ENCODE measurements at regions not wholly inside any gene's neighbourhood (a gene's known extent, or its start where the extent isn't known, plus 50 kb on each side); places are given as distances from the start of the nearest gene placed in this dataset.

DNA sequence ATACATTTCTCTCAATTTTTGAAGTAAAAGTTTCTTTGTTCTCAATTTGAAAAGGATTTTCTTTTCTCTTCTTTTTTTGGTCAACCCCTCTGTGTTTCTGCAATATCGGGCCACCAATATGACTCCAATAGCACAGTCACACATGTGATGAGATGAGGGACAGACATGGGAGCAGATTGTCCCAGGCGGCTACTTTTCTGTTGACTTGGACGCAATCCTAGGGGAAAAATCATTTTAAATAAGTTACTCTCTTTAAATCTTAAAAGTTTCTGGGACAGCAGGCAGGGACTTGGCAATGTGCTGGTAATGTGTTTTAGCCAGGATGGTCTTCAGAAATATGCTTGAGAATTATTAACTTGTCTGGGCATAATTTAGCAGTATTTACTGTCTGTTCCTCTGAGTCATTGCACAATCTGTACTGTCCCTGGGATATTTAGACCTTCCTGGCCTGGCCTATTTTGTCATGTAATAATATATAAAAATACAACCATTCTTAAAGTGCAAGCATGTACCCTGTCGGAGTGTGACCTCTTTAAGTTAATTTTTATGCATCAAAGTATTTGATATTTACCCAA, 388.5 kb upstream of the FANCL start:
- no peak for TF ChIP-seq POLR2A (IDR thresholded peaks at IDR 0.05)
- TF ChIP-seq, protein P1, sequence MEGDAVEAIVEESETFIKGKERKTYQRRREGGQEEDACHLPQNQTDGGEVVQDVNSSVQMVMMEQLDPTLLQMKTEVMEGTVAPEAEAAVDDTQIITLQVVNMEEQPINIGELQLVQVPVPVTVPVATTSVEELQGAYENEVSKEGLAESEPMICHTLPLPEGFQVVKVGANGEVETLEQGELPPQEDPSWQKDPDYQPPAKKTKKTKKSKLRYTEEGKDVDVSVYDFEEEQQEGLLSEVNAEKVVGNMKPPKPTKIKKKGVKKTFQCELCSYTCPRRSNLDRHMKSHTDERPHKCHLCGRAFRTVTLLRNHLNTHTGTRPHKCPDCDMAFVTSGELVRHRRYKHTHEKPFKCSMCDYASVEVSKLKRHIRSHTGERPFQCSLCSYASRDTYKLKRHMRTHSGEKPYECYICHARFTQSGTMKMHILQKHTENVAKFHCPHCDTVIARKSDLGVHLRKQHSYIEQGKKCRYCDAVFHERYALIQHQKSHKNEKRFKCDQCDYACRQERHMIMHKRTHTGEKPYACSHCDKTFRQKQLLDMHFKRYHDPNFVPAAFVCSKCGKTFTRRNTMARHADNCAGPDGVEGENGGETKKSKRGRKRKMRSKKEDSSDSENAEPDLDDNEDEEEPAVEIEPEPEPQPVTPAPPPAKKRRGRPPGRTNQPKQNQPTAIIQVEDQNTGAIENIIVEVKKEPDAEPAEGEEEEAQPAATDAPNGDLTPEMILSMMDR (IDR thresholded peaks at IDR 0.05), result no peak

All from Peyer's patch (tissue), 4 donors.